NCI-H1694 (cell line): ENCODE measurements at regions not wholly inside any gene's neighbourhood (a gene's known extent, or its start where the extent isn't known, plus 50 kb on each side); places are given as distances from the start of the nearest gene placed in this dataset.
"Not testable (repeated sequence)": the region's sequence is repeated elsewhere in the genome, so short reads cannot be mapped to it uniquely, and the experiment has no call there.

Experiments used
- DNase-seq: peaks from one replicate; lab custom pipeline; 2025; lab: John Stamatoyannopoulos, UW

DNA sequence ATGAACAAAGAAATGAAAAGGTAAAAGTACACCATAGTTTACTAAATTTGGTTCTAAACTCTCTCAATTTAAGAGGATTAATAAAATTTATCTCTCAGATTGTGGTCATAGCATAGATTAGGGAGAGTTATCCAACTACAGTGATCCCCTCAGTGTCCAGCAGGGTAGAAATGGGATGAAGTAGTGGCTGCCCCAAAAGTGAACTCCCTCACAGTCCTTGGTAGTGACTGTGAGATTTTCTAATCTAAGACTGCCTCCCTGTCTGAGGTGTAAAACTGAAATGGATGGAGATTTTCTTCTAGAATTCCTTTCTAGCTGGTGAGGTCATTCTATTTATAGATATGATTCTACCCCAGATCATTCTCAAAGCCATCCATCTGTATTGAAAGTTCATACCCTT is 455.5 kb downstream of the ACTL7B start:
- no peak for DNase-seq

DNA sequence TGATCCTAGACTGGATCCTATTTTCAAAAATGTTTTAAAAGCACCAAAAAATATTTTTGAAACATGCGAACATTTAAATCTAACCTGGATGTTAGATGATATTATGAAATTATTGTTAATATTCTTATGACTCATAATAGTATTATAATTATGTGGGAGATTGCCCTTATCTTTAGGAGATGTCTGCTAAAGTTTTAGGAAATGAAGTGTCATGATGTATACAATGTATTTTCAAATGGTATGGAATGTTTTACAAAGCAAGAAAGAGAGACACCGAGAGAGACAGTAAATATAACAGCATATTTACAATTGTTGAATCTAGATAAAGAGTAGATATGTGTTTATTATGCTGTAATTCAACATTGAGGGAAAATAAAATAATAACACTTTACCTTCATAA is 455.9 kb downstream of the ACTL7B start:
- no peak for DNase-seq

DNA sequence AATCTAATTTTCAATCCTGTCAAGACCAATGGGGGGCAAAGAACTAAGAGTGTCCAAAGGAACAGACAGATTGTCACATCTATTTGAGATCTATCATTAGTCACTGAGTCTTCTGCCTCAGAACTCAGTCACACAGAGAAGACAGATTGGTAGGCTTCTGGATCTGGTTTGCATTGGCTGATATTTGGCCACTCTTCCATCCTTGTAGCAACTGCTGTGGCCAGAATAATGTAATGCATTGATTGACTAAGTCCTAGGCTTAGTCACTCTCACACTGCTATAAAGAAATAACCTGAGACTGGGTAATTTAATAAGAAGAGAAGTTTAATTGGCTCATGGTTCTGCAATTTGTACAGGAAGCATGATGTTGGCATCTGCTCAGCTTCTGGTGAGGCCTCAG is 458.5 kb downstream of the ACTL7B start:
- DNase-seq, result no peak

DNA sequence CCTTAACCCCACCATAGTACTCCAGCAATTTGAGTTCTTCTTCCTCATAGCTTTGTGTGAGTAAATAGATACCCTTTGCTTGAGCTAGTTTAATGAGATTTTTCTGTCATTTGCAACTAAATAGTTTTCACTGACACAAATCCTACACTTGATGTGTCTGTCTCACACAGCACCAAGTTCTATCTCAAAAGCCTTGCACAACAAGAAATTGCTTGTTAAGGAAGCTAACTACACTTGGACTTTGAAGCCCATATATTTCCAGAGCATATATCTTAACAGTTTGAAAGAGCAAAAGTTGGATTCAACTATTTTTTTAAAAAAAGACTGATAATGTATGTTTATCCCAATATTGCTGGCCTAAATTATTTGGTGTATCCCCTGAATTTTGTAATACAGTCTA is 459.2 kb downstream of the ACTL7B start:
- DNase-seq, result no peak

DNA sequence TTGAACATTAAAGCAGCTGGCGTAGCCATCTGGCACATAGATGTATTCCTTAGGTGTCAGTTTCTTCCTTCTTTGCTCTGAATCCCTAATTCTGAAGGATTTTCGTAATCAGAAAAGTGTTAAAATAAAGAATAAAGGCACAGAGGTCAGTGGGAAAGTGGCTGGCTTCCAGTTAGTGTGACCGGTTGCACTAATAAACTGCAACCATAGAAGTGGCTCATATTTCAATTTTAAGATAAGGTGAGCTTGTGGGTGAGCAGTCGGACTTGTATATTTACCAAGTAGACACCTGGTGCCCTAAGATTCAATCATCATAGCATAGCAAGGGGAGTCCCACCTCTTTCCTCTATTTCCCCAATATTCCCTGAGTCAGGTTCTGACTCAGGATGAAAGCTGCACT is 459.6 kb downstream of the ACTL7B start:
- no peak for DNase-seq

- no peak for DNase-seq
These were observed 460.4 kb downstream of the ACTL7B start for GRCh38 chr9:108395421-108395820.

- no peak for DNase-seq
These were observed 461.1 kb downstream of the ACTL7B start for GRCh38 chr9:108394726-108395125.

DNA sequence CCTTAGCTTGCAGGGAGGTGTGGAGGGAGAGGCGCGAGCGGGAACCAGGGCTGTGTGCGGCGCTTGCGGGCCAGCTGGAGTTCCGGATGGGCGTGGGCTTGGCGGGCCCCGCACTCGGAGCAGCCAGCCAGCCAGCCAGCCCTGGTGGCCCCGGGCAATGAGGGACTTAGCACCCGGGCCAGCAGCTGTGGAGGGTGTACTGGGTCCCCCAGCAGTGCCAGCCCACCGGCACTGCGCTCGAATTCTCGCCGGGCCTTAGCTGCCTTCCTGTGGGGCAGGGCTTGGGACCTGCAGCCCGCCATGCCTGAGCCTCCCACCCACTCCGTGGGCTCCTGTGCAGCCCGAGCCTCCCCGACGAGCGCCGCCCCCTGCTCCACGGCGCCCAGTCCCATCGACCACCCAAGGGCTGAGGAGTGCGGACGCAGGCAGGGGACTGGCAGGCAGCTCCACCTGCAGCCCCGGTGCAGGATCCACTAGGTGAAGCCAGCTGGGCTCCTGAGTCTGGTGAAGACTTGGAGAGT is 462.2 kb downstream of the ACTL7B start:
- not testable (repeated sequence) for DNase-seq

- no peak for DNase-seq
These were observed 462.9 kb downstream of the ACTL7B start for GRCh38 chr9:108392877-108393276.

DNA sequence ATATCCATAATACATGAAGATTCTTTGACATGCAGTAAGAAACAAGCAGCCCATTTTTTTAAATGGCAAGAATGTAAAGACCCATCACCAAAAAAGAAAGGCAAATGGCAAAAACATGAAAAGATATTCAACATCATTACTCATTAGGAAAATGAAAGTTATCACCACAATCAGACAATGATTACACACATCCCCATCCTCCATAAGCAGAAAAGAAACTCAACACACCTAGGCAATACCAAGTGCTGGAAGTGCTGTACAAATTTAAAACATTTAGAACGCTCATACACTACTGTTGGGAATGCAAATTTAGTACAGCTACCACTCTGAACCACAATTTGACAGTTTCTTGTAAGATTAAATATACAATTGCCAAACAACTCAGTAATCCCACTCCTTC is 466.7 kb downstream of the ACTL7B start:
- DNase-seq, result no peak

- DNase-seq, result no peak
These were observed 468.9 kb downstream of the ACTL7B start for GRCh38 chr9:108386859-108387384.

- no peak for DNase-seq
These were observed 469.8 kb downstream of the ACTL7B start for GRCh38 chr9:108386032-108386431.

DNA sequence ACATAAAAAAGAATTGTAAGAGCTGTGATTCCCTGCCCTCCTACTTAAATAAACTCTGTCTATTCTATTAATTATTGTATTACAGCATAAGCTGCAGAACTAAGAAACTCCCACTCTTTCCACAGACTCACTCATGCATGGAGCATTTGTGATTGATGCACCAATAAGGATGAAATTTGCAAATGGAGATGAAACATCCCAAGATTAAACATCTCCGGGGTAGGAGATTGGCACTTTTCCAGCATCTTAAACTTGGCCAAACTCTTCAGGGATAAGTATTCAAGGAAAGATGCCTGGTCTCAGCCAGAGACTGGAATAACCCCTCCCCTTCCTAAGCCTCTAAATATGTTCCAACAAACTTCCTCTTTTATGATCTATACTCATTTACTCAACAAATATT is 472.0 kb downstream of the ACTL7B start:
- no peak for DNase-seq

- DNase-seq, result peak; percentile 7
These were observed 473.5 kb downstream of the ACTL7B start for GRCh38 chr9:108382310-108382709.

DNA sequence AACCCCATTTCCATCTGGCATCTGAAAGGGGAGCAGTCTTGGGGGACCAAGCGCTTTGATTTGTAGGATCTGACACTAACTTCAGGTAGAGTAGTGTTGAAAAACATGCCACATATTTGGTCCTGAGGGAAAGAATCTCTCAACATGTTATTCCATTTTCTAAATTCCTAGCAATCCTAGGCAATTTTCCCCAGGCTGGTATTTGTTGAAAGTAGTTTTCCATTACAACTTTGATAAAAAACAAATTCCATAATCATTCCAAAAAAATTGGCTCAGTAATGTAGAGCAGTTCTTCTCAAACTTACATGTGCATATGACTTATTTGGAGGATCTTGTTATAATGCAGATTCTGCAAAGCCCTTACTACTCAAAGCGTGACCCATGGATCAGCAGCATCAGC is 477.9 kb downstream of the ACTL7B start:
- no peak for DNase-seq

GRCh38 chr9:108377382-108377781 is 478.4 kb downstream of the ACTL7B start:
- no peak for DNase-seq

GRCh38 chr9:108376140-108376539 is 479.6 kb downstream of the ACTL7B start:
- no peak for DNase-seq

DNA sequence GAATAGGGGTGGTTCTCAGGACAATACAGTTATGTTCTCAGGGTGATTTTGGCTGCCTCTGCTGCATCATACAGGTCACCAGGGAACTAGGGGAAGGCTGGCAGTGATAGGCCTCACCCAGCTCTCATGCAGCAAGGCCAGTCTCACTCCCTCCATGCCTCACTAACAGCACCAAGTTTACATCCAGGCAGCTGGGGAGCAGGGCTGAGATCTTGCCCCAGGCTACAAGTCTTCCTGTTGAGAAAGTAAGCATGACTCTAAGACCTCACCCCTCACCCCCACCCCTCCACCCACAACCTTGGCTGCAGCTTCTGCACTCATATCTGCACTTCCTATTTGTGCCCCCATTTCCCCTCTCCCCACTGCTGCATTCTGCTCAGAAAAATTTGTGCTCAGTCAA is 481.2 kb downstream of the ACTL7B start:
- DNase-seq, result no peak

- no peak for DNase-seq
These were observed 488.6 kb downstream of the ACTL7B start for GRCh38 chr9:108367188-108367587.

- DNase-seq, result peak; percentile 39
These were observed 492.5 kb downstream of the ACTL7B start for GRCh38 chr9:108363311-108363710.

- DNase-seq, result no peak
These were observed 495.5 kb downstream of the ACTL7B start for GRCh38 chr9:108360304-108360703.

DNA sequence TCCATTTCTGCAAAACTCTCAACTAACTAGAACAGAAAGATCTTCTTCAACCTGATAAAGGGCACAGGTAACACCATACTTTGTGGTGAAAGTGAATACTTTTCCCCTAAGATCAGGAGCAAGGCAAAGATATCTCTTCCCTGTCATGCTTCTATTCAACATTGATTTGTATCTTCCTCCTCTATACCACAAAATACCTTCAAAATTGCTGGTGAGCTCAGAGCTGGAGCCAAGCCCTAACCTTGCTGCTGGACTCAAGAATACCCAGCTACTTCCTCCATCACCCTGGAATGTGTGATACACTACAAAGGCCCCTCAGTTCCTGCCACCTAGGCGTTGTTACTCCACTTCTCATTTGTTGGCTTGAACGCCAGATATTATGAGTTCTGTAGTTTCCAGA is 499.0 kb downstream of the ACTL7B start:
- DNase-seq, result no peak

- no peak for DNase-seq
These were observed 504.2 kb downstream of the ACTL7B start for GRCh38 chr9:108351571-108351970.

- DNase-seq, result no peak
These were observed 508.2 kb downstream of the ACTL7B start for GRCh38 chr9:108347463-108348188.
